ENCODE measurements at regions not wholly inside any gene's neighbourhood (a gene's known extent, or its start where the extent isn't known, plus 50 kb on each side); places are given as distances from the start of the nearest gene placed in this dataset.

GRCh38 chr11:104731890-104732289, 166.4 kb downstream of the CASP12 start:
- Histone ChIP-seq H3K27ac (ENCODE audit: low read length) (no peak overlapping the region), H3K4me3 (ENCODE audit: low read length) (no peak overlapping the region), H3K79me2 (ENCODE audit: low read length) (no peaks in the 10 kb centered on the region), H3K36me3 (replicated peaks; ENCODE audit: low read depth, low read length) (no peaks in the 10 kb centered on the region), H3K4me2 (ENCODE audit: low read length) (no peak overlapping the region), H3K27me3 (ENCODE audit: low read depth, low read length) (no peaks in the 10 kb centered on the region), H3K4me1 (ENCODE audit: low read length) (no peaks in the 10 kb centered on the region), H4K20me1 (ENCODE audit: insufficient read depth, low read length) (no peaks in the 10 kb centered on the region), H3K9ac (ENCODE audit: low read length) (no peak overlapping the region), H3K9me3 (ENCODE audit: insufficient read depth, low read length) (no peaks in the 10 kb centered on the region), H2AFZ (ENCODE audit: low read depth, low read length) (no peak overlapping the region)
- no peak for TF ChIP-seq EZH2phosphoT487 (IDR thresholded peaks at IDR 0.05; ENCODE audit: low read depth)
- TF ChIP-seq CTCF (IDR thresholded peaks at IDR 0.05; ENCODE audit: low read depth, low read length), result no peak

- Histone ChIP-seq H4K20me1 (ENCODE audit: insufficient read depth, low read length) (no peaks in the 10 kb centered on the region), H3K4me1 (ENCODE audit: low read length) (no peaks in the 10 kb centered on the region), H3K27ac (ENCODE audit: low read length) (no peak overlapping the region), H3K9ac (ENCODE audit: low read length) (no peak overlapping the region), H3K36me3 (replicated peaks; ENCODE audit: low read depth, low read length) (no peaks in the 10 kb centered on the region), H3K9me3 (ENCODE audit: insufficient read depth, low read length) (no peaks in the 10 kb centered on the region), H3K27me3 (ENCODE audit: low read depth, low read length) (no peaks in the 10 kb centered on the region), H3K4me3 (ENCODE audit: low read length) (no peak overlapping the region), H3K4me2 (ENCODE audit: low read length) (no peak overlapping the region), H3K79me2 (ENCODE audit: low read length) (no peaks in the 10 kb centered on the region), H2AFZ (ENCODE audit: low read depth, low read length) (no peak overlapping the region)
- TF ChIP-seq EZH2phosphoT487 (IDR thresholded peaks at IDR 0.05; ENCODE audit: low read depth), result no peak
- TF ChIP-seq CTCF (IDR thresholded peaks at IDR 0.05; ENCODE audit: low read depth, low read length), result no peak
These were observed 169.3 kb downstream of the CASP12 start for GRCh38 chr11:104728927-104729326.

GRCh38 chr11:104727768-104728167, 170.5 kb downstream of the CASP12 start:
- no peak for TF ChIP-seq EZH2phosphoT487 (IDR thresholded peaks at IDR 0.05; ENCODE audit: low read depth)
- TF ChIP-seq CTCF (IDR thresholded peaks at IDR 0.05; ENCODE audit: low read depth, low read length), result no peak
- H3K9me3 ChIP-seq (ENCODE audit: insufficient read depth, low read length), result no peaks in the 10 kb centered on the region
- H2AFZ ChIP-seq (ENCODE audit: low read depth, low read length), result no peak overlapping the region
- H3K4me3 ChIP-seq (ENCODE audit: low read length), result no peak overlapping the region
- H4K20me1 ChIP-seq (ENCODE audit: insufficient read depth, low read length), result no peaks in the 10 kb centered on the region
- no peaks in the 10 kb centered on the region for H3K79me2 ChIP-seq (ENCODE audit: low read length)
- H3K9ac ChIP-seq (ENCODE audit: low read length), result no peak overlapping the region
- H3K27ac ChIP-seq (ENCODE audit: low read length), result no peak overlapping the region
- H3K4me2 ChIP-seq (ENCODE audit: low read length), result no peak overlapping the region
- H3K36me3 ChIP-seq (replicated peaks; ENCODE audit: low read depth, low read length), result no peaks in the 10 kb centered on the region
- no peaks in the 10 kb centered on the region for H3K4me1 ChIP-seq (ENCODE audit: low read length)
- no peaks in the 10 kb centered on the region for H3K27me3 ChIP-seq (ENCODE audit: low read depth, low read length)

- H3K27ac ChIP-seq (ENCODE audit: low read length), result no peak overlapping the region
- no peak overlapping the region for H2AFZ ChIP-seq (ENCODE audit: low read depth, low read length)
- H3K4me2 ChIP-seq (ENCODE audit: low read length), result no peak overlapping the region
- H3K4me3 ChIP-seq (ENCODE audit: low read length), result no peak overlapping the region
- H3K79me2 ChIP-seq (ENCODE audit: low read length), result no peaks in the 10 kb centered on the region
- no peaks in the 10 kb centered on the region for H3K36me3 ChIP-seq (replicated peaks; ENCODE audit: low read depth, low read length)
- no peaks in the 10 kb centered on the region for H3K4me1 ChIP-seq (ENCODE audit: low read length)
- no peaks in the 10 kb centered on the region for H4K20me1 ChIP-seq (ENCODE audit: insufficient read depth, low read length)
- H3K27me3 ChIP-seq (ENCODE audit: low read depth, low read length), result no peaks in the 10 kb centered on the region
- H3K9me3 ChIP-seq (ENCODE audit: insufficient read depth, low read length), result no peaks in the 10 kb centered on the region
- H3K9ac ChIP-seq (ENCODE audit: low read length), result no peak overlapping the region
- TF ChIP-seq CTCF (IDR thresholded peaks at IDR 0.05; ENCODE audit: low read depth, low read length) (no peak), EZH2phosphoT487 (IDR thresholded peaks at IDR 0.05; ENCODE audit: low read depth) (no peak)
These were observed 171.2 kb downstream of the CASP12 start for GRCh38 chr11:104727095-104727494.

Measured in OCI-LY3 (cell line).